ENCODE measurements at regions not wholly inside any gene's neighbourhood (a gene's known extent, or its start where the extent isn't known, plus 50 kb on each side); places are given as distances from the start of the nearest gene placed in this dataset.
"Not testable (repeated sequence)": the region's sequence is repeated elsewhere in the genome, so short reads cannot be mapped to it uniquely, and the experiment has no call there.

DNA sequence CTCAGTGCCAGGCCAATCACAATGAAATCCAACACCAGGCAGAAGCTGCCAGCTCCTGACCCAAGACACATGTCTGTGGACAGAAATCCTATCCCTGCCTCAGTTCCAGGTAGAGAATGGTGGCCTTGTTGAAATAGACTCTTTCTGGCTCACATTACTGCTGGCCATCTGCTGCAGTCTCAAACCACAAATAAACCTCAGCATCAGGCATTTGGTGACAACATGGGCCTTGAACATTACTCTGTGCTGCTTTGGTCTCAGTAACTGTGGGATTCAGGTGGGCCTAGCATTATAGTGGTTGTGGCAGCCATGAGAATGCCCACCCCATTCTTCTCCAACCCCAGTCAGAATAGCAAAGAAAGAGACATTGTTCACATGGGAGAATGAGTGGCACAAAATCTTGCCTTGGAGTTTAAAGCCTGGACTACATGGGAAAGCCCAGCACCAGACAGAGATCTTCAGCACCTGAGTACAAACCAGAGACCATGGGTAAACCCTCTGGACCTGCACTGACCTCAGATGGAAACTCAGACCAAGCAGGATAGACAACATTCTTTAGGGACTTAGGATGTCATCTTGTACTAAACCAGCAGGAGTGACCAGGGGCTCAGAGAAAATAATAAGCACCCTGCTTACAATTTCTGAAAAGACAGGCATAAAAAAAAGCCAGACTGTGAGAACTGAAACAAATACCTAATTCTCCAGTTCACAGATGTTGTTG, 50.4 kb upstream of the TRAM1L1 start:
- no peak for DNase-seq

DNA sequence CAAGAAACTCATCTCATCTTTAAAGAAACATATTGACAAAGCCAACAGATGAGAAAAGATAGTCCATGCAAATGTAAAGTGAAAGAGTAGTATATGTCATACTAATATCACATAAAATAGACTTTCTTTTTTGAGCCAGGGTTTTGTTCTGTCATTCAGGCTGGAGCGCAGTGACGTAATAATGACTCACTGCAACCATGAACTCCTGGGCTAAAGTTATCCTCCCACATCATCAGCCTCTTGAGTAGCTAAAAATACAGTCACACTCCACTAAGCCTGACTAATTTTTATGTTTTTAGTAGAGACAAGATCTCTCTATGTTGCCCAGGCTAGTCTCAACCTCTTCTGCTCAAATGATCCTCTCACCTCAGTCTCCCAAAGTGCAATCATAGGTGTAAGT, 51.8 kb upstream of the TRAM1L1 start:
- peak; percentile 59 for DNase-seq

DNA sequence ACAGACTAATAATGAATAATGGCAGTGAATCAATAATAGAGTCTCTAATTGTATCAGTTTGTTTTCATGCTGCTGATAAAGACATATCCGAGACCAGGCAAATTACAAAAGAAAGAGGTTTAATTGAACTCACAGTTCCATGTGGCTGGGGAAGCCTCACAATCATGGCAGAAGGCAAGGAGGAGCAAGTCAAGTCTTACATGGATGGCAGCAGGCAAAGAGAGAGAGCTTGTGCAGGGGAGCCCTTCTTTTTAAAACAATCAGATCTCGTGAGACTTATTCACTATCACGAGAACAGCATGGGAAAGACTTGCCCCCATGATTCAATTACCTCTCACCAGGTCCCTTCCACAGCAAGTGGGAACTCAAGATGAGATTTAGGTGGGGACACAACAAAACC, 53.4 kb upstream of the TRAM1L1 start:
- DNase-seq, result not testable (repeated sequence)

GRCh38 chr4:117154251-117154650, 68.9 kb upstream of the TRAM1L1 start:
- no peak for DNase-seq

DNA sequence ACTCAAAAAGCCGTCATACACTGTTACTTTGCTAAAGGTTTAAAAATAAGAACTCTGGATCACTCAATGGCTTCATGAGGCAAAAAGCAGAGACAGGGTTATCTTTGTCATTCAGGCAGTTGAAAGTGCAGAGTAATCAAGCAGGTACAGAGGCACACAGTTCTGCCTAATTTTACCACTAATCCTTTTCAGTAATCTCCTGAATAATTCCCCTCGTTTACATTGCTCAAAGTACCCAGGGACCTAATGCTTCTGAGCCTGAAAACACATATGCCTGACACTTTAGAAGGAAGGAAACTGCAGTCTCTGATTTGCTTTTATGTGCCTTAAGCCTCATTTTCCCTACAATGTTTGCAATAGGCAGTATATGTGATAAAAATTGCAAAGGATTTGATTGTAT, 71.4 kb upstream of the TRAM1L1 start:
- no peak for DNase-seq

DNA sequence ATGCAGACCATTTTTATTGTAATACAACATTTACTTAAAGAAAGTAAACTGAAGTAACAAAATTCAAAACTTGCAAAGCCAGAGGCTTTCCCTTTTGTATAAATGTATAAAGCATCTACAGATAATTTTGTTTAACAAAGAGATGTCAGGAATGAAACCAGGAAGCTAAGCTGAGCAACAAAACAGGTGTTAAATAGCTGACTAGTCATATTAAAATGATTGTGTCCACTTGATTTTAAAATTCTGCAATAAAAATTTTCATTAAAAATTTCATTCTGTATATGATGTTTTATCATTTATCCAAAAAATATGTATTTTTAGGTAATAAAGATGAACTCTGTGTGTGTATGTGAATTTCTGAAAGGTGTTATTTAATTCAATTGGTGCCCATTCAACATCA, 72.0 kb upstream of the TRAM1L1 start:
- DNase-seq, result no peak

GRCh38 chr4:117162976-117163375, 77.6 kb upstream of the TRAM1L1 start:
- DNase-seq, result no peak

DNA sequence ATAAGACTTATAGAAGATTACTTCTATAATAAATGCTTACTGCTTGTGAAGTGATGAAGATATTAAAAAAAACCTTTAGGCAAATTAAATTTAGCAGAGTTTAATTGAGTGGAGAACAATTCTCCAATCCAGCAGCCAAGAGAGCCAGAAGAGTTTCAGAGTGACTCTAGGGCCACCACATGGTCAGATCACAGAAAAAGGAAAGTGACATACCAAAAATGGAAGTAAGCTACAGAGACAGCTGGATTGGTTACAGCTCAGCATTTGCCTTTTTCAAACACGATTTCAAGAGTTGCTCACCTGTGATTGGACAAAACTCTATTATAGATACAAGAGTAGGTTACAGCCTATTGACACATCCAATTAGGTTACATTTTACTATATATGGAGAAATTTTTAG, 79.0 kb upstream of the TRAM1L1 start:
- no peak for DNase-seq

DNA sequence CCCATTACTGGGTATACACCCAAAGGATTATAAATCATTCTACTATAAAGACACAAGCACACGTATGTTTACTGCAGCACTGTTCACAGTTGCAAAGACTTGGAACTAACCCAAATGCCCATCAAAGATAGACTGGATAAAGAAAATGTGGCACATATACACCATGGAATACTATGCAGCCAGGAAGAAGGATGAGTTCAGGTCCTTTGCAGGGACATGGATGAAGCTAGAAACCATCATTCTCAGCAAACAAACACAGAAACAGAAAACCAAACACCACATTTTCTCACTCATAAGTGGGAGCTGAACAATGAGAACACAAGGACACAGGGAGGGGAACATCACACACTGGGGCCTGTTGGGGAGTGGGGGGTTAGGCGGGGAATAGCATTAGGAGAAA, 90.0 kb upstream of the TRAM1L1 start:
- DNase-seq, result not testable (repeated sequence)

GRCh38 chr4:117203231-117203630, 117.9 kb upstream of the TRAM1L1 start:
- no peak for DNase-seq

- no peak for DNase-seq
Observed at GRCh38 chr4:117210551-117210950, 125.2 kb upstream of the TRAM1L1 start.

GRCh38 chr4:117224256-117224655, 138.9 kb upstream of the TRAM1L1 start:
- DNase-seq, result no peak

- no peak for DNase-seq
Observed at GRCh38 chr4:117225471-117225870, 140.1 kb upstream of the TRAM1L1 start.

- DNase-seq, result no peak
Observed at GRCh38 chr4:117227925-117228324, 142.5 kb upstream of the TRAM1L1 start.

DNA sequence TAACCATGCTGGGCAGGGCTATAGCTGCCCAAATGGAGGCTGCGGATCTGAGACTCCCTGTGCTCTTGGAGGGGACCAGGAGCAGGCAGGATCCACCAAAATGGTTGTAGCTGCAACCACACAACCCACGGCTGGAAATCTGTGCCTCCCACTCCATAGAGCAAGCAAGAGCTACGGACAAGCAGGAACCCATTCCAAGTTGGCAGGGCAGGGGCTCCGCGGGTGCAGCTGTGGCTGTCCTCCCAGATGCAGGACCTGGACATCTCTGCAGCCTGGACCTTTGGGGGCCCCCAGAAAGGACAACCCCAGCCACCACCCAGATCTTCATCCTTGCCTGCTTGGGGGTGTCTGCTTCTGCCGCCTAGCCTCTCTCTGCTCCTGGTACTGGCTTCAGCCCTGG, 154.1 kb upstream of the TRAM1L1 start:
- DNase-seq, result no peak

DNA sequence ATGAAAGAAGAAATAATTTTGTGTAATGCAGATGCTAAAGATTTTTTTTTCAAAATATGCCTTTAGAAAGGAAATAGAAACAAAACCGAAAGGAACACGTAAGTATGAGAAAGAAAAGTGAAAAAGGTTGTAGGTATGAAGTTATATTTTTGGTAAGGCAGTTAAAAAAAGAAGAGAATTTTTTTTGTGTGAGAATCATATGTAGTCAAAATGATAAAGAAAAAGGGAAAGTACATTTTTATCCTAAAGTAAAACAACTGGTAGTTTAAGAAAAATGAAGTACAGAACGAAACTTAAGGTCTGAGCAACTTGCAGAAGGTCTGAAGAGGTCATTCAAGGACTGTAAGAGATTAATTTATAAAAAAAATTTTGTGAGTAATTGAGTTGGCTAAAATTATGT, 164.0 kb upstream of the TRAM1L1 start:
- no peak for DNase-seq

GRCh38 chr4:117264072-117264471, 178.7 kb upstream of the TRAM1L1 start:
- no peak for DNase-seq

DNA sequence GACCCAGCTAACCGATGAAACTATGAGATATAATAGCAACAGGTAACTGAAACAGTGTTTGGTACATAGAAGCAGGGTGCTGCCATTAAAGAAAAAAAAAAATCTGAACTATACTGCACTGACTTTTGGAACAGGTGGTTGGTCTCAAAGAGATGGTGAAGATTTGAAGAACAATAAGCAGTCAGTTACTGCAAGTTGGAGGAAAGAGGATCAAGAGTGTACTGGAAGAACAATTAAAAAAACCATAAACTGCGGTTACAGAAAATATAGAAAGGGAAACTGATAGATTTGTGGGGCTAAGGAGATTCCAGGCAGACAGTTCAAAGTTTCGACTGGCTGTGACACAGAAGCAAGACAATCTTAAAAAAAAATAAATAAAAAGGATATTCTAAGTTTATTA, 181.9 kb upstream of the TRAM1L1 start:
- DNase-seq, result no peak

DNA sequence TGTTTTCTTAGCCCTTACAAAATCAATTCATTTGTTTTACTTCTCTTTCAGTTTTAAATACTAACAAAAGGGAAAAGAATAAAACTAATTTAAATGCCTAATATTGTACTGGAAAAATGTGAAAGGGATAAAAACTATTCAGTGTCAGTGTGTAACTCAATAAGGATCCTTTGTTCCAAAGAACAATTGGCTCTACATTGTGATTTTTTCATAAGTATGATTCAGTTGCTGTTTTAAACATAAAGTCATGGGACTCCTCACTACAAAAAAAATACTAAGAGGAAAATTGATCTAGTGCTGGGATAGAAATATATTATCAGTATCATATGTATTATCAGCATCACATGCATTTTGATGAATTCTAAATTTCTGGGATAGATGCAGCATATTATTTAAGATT, 199.4 kb upstream of the TRAM1L1 start:
- DNase-seq, result no peak

GRCh38 chr4:117293784-117294183, 208.4 kb upstream of the TRAM1L1 start:
- no peak for DNase-seq

- DNase-seq, result no peak
Observed at GRCh38 chr4:117302226-117302625, 216.8 kb upstream of the TRAM1L1 start.

GRCh38 chr4:117311215-117311614, 225.8 kb upstream of the TRAM1L1 start:
- no peak for DNase-seq

DNA sequence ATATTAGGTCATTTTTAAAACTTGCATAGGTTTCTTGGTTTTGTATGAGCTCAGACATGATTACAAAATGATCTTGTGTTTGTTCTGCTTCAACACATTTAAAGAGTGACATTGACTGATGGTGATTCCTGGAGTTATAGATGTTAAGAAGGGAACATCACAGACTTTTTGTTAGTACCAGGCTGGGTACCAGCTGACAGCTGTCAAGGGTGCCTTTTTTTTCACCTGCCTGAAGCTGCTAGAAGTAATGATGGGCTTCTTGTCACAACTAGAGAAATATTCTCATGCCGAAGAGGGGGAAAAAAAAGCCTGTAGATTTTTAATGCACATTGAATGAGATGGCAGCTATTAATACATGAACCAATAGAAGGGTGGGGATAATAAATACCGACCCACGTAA, 226.6 kb upstream of the TRAM1L1 start:
- no peak for DNase-seq

- no peak for DNase-seq
Observed at GRCh38 chr4:117324851-117325491, 239.6 kb upstream of the TRAM1L1 start.

DNA sequence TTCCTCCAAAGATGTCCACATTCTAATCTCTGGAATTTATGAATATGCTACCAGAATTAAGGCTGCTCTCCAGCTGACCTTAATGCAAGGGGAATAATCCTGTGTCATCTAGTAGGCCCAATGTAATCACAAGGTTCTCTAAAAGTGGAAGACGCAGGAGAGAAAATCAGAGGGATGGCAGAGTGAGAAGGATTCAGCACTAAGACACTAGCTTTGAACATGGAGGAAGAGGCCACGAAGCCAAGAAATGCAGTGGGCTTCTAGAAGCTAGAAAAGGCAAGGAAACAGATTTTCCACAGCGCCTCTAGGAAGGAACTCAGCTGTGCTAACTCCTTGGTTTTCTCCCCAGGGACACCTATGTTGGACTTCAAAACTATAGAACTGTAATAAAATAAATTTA, 240.7 kb upstream of the TRAM1L1 start:
- no peak for DNase-seq

All from suppressor macrophage treated with lipopolysaccharide for 4 hours (primary cell).